Left lobe of liver (tissue), 2 donors: ENCODE measurements at regions not wholly inside any gene's neighbourhood (a gene's known extent, or its start where the extent isn't known, plus 50 kb on each side); places are given as distances from the start of the nearest gene placed in this dataset.
"Not testable (repeated sequence)": the region's sequence is repeated elsewhere in the genome, so short reads cannot be mapped to it uniquely, and the experiment has no call there.

Source experiments
- ATAC-seq: fragments of 200-7000 bp; cut with Tn5 transposase; one replicate; pipeline ENCODE4 v1.9.1; 2020; ENCODE audit warnings: mild to moderate bottlenecking, moderate library complexity
- DNase-seq: peaks from one replicate; pipeline ENCODE4 v3.0.0-alpha.2; 2020; ENCODE audit warnings: low spot score
- donor health status: DM: no; HTN: no; CAD: no; lungs with moderate emphysema.
- donor health status: DM: no; HTN: yes; CAD: no.

GRCh38 chr15:46080016-46080415, 445.2 kb downstream of the SQOR start:
- DNase-seq, result no peak
- no peak for ATAC-seq

GRCh38 chr15:46088486-46089445, 453.9 kb downstream of the SQOR start:
- no peak for DNase-seq
- ATAC-seq, result no peak

GRCh38 chr15:46089467-46089935, 454.7 kb downstream of the SQOR start:
- ATAC-seq (no peak), DNase-seq (no peak)

GRCh38 chr15:46091860-46092450, 457.1 kb downstream of the SQOR start:
- DNase-seq (no peak), ATAC-seq (peak; percentile 29)

- not testable (repeated sequence) for ATAC-seq, DNase-seq
These were observed 463.2 kb downstream of the SQOR start for GRCh38 chr15:46098006-46098405.

- ATAC-seq (no peak), DNase-seq (no peak)
These were observed 475.9 kb downstream of the SQOR start for GRCh38 chr15:46110755-46111154.

- DNase-seq, result no peak
- ATAC-seq, result no peak
These were observed 476.9 kb downstream of the SQOR start for GRCh38 chr15:46111730-46112129.

- no peak for ATAC-seq
- no peak for DNase-seq
These were observed 482.2 kb downstream of the SQOR start for GRCh38 chr15:46117071-46117470.

- DNase-seq (no peak), ATAC-seq (no peak)
These were observed 485.9 kb downstream of the SQOR start for GRCh38 chr15:46120713-46121112.

- DNase-seq (no peak), ATAC-seq (no peak)
These were observed 486.6 kb downstream of the SQOR start for GRCh38 chr15:46121441-46121840.

- ATAC-seq (no peak), DNase-seq (no peak)
These were observed 491.8 kb downstream of the SQOR start for GRCh38 chr15:46126581-46126980.

GRCh38 chr15:46127361-46127874, 492.6 kb downstream of the SQOR start:
- DNase-seq (no peak), ATAC-seq (no peak)

GRCh38 chr15:46129145-46129544, 494.3 kb downstream of the SQOR start:
- DNase-seq (no peak), ATAC-seq (no peak)

- DNase-seq, result no peak
- no peak for ATAC-seq
These were observed 497.0 kb downstream of the SQOR start for GRCh38 chr15:46131876-46132275.

- DNase-seq, result no peak
- ATAC-seq, result no peak
These were observed 502.6 kb downstream of the SQOR start for GRCh38 chr15:46137443-46137842.

- no peak for ATAC-seq
- DNase-seq, result no peak
These were observed 511.2 kb downstream of the SQOR start for GRCh38 chr15:46146002-46146401.

- DNase-seq (no peak), ATAC-seq (no peak)
These were observed 512.1 kb downstream of the SQOR start for GRCh38 chr15:46146915-46147314.

GRCh38 chr15:46151786-46152185, 517.0 kb downstream of the SQOR start:
- no peak for ATAC-seq
- DNase-seq, result no peak

- ATAC-seq (no peak), DNase-seq (no peak)
These were observed 531.9 kb downstream of the SQOR start for GRCh38 chr15:46166750-46167149.

- no peak for ATAC-seq
These were observed 535.5 kb downstream of the SQOR start for GRCh38 chr15:46170326-46170725.

GRCh38 chr15:46174122-46174521, 539.3 kb downstream of the SQOR start:
- ATAC-seq (no peak), DNase-seq (no peak)

More at GRCh38 chr15:46170326-46170725, 535.5 kb downstream of the SQOR start:
- DNase-seq, result no peak

GRCh38 chr15:46177219-46177618, 542.4 kb downstream of the SQOR start:
- ATAC-seq (no peak), DNase-seq (no peak)
